ENCODE measurements at regions not wholly inside any gene's neighbourhood (a gene's known extent, or its start where the extent isn't known, plus 50 kb on each side); places are given as distances from the start of the nearest gene placed in this dataset.

GRCh38 chr20:17838921-17839320 lies 129.7 kb downstream of the SNX5 start:
- Histone ChIP-seq H3K36me3 (ENCODE audit: insufficient read depth, low read length) (no peaks in the 10 kb centered on the region), H3K9ac (ENCODE audit: low read length) (no peak overlapping the region), H3K4me3 (ENCODE audit: low read length) (no peak overlapping the region), H3K79me2 (replicated peaks; ENCODE audit: insufficient read depth, low read length) (no peaks in the 10 kb centered on the region), H3K27ac (ENCODE audit: low read length) (no peak overlapping the region), H2AFZ (ENCODE audit: low read depth, low read length) (no peak overlapping the region), H3F3A (ENCODE audit: insufficient read depth, low read length, poor library complexity, severe bottlenecking) (no peaks in the 10 kb centered on the region), H4K20me1 (ENCODE audit: insufficient read depth) (no peaks in the 10 kb centered on the region), H3K27me3 (ENCODE audit: insufficient read depth, low read depth, low read length) (no peaks in the 10 kb centered on the region), H3K4me2 (ENCODE audit: low read length) (no peak overlapping the region), H3K9me3 (ENCODE audit: low read length) (no peaks in the 10 kb centered on the region), H3K9me2 (ENCODE audit: insufficient read depth, low read length) (no peaks in the 10 kb centered on the region)
- TF ChIP-seq REST (IDR thresholded peaks at IDR 0.05; ENCODE audit: borderline replicate concordance) (no peak), POLR2AphosphoS5 (IDR thresholded peaks at IDR 0.05) (no peak), TAF1 (IDR thresholded peaks at IDR 0.05; ENCODE audit: low read depth) (no peak), EZH2 (IDR thresholded peaks at IDR 0.05; ENCODE audit: borderline replicate concordance, insufficient read depth, low read length, poor library complexity, severe bottlenecking) (no peak), CTCF (IDR thresholded peaks at IDR 0.05; ENCODE audit: poor library complexity, severe bottlenecking) (no peak)

- TF ChIP-seq TAF1 (IDR thresholded peaks at IDR 0.05; ENCODE audit: low read depth) (no peak), CTCF (IDR thresholded peaks at IDR 0.05; ENCODE audit: poor library complexity, severe bottlenecking) (no peak), SMC3 (conservative IDR thresholded peaks at IDR 0.05; ENCODE audit: poor library complexity) (no peak), MXI1 (conservative IDR thresholded peaks at IDR 0.05; ENCODE audit: poor library complexity, severe bottlenecking) (no peak), REST (IDR thresholded peaks at IDR 0.05; ENCODE audit: borderline replicate concordance) (no peak), EZH2 (IDR thresholded peaks at IDR 0.05; ENCODE audit: borderline replicate concordance, insufficient read depth, low read length, poor library complexity, severe bottlenecking) (no peak), RAD21 (conservative IDR thresholded peaks at IDR 0.05) (no peak), EP300 (conservative IDR thresholded peaks at IDR 0.05; ENCODE audit: poor library complexity, severe bottlenecking) (no peak), POLR2AphosphoS5 (IDR thresholded peaks at IDR 0.05) (no peak)
- Histone ChIP-seq H3K4me3 (ENCODE audit: low read length) (no peak overlapping the region), H3K79me2 (replicated peaks; ENCODE audit: insufficient read depth, low read length) (no peaks in the 10 kb centered on the region), H3K9ac (ENCODE audit: low read length) (no peak overlapping the region), H3K9me3 (ENCODE audit: low read length) (no peaks in the 10 kb centered on the region), H3F3A (ENCODE audit: insufficient read depth, low read length, poor library complexity, severe bottlenecking) (no peaks in the 10 kb centered on the region), H4K20me1 (ENCODE audit: insufficient read depth) (no peaks in the 10 kb centered on the region), H3K9me2 (ENCODE audit: insufficient read depth, low read length) (no peaks in the 10 kb centered on the region), H3K27ac (ENCODE audit: low read length) (no peak overlapping the region), H3K4me2 (ENCODE audit: low read length) (no peak overlapping the region), H3K27me3 (ENCODE audit: insufficient read depth, low read depth, low read length) (no peaks in the 10 kb centered on the region), H2AFZ (ENCODE audit: low read depth, low read length) (no peak overlapping the region), H3K36me3 (ENCODE audit: insufficient read depth, low read length) (no peaks in the 10 kb centered on the region)
Observed at GRCh38 chr20:17837179-17837578, 131.4 kb downstream of the SNX5 start.

Data from neural cell (in vitro differentiated cells).